ENCODE measurements at regions not wholly inside any gene's neighbourhood (a gene's known extent, or its start where the extent isn't known, plus 50 kb on each side); places are given as distances from the start of the nearest gene placed in this dataset.

DNA sequence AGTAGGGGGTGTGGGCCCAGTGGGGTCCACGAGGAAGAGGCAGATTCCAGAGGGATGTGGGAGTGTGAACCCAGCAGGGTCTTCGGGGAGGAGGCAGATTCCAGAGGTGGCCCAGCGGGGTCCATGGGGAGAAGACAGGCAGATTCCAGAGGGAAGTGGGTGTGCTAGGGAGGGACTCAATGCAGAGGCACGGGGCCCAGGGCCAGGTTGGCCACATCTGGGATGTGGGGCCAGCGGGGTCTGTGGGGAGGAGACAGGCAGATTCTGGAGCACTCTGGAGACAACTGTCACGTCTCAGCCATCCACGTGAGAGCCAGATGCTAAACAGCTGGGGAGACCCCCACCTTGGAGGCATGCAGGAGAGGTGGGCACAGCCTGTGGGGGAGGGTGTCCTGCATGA, 582.6 kb downstream of the TBC1D22A start:
- no peak for DNase-seq (ENCODE audit: low spot score)

- no peak for DNase-seq (ENCODE audit: low spot score)
Observed at GRCh38 chr22:47344414-47344813, 582.0 kb downstream of the TBC1D22A start.

DNA sequence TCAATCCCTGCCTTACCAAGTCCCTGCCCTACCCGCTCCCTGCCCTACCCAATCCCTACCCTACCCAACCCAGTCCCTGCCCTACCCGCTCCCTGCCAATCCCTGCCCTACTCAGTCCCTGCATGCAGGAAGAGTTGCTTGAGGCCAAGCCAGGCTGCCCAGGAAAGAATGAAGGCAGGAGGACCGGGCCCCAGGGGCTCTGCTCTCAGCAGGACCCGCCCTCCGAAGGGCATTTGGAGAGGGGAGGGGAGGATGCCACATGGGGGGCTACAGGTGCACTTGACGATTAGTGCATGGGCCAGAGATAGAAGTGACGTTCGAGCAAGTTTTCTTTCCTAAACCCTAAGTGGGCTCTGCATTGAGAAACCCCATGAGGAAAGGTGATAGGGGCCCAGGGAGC, 581.2 kb downstream of the TBC1D22A start:
- no peak for DNase-seq (ENCODE audit: low spot score)

- DNase-seq (ENCODE audit: low spot score) = no peak
Observed at GRCh38 chr22:47342446-47342845, 580.0 kb downstream of the TBC1D22A start.

- no peak for DNase-seq (ENCODE audit: low spot score)
Observed at GRCh38 chr22:47341464-47341863, 579.0 kb downstream of the TBC1D22A start.

DNA sequence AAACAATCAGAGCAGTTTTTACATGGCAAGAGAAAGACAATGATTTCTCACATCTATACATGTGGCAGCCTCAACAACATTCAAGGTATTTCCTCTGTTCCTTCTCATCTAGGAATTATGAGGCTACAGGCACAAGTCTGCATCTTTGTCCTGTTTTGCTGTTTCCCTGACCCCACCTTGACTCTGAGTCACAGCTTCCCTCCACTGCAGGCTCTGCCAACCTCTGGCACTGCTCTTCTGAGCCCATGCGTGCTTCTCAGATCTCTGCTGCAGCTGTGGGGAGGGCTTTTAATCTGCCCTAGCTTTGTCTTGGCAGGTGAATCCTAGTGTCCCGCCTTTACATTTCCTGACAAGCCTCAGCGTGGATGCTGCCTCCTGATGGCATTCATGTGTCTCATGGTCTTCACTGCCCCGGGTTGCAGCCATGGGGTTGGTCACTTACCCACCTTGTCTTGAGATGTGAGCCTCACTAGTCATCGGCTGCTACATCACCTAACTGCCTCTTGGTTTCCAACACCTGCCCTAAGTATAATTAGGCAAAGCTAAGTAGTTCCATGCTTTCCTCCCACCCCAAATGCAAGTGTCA, 578.5 kb downstream of the TBC1D22A start:
- DNase-seq (ENCODE audit: low spot score) = no peak

- DNase-seq (ENCODE audit: low spot score) = no peak
Observed at GRCh38 chr22:47337161-47337621, 574.7 kb downstream of the TBC1D22A start.

DNA sequence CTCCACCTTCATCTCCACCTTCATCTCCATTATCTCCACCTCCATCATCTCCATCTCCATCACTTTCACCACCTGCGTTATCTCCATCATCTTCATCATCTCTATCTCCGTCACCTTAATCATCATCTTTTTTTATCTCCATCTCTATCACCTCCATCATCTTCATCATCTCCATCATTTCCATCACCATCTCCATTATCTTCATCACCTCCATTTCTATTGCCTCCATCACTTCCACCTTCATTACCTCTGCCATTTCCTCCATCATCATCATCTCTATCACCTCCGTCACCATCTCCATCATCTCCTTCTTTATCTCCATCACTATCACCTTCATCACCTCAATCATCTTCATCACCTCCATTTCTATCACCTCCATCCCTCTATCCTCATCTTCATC, 573.5 kb downstream of the TBC1D22A start:
- no peak for DNase-seq (ENCODE audit: low spot score)

GRCh38 chr22:47335460-47335859, 573.0 kb downstream of the TBC1D22A start:
- DNase-seq (ENCODE audit: low spot score) = no peak

GRCh38 chr22:47334601-47335000, 572.2 kb downstream of the TBC1D22A start:
- no peak for DNase-seq (ENCODE audit: low spot score)

- no peak for DNase-seq (ENCODE audit: low spot score)
Observed at GRCh38 chr22:47333625-47334024, 571.2 kb downstream of the TBC1D22A start.

DNA sequence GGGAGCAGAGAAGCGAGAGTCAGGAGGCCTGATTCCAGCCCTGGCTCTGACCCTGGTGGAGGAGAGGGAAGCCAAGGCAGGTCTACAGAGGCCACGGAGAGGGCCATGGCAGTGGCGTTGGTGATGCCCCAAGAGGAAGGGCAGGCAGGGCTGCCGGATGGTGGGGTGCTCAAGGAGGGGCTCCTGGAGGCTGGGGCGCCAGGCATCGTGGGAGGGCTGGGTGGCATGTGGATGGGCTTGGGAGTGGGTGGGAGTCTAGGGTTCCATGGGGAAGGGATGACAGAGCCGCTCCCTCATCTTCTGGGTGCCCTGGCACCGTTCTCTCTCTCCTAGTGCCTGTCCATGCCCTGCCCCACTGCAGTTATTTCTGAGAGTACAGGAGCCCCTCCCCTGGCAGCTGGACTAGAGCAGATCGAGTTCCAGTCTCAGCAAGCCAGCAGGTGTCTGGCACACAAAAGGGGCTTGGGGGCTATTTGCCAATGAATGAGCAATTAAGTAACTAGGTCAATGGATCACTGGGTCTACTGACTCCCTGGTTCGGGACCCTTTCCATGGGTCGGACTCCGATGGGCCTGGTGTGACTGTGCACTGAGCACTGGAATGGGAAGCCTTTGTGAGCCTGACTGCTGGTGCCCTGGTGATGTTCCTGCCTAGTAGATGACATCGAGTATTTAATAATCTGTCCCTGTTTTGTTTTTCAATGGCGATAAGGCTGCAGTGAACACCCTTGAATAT, 570.0 kb downstream of the TBC1D22A start:
- DNase-seq (ENCODE audit: low spot score) = no peak

DNA sequence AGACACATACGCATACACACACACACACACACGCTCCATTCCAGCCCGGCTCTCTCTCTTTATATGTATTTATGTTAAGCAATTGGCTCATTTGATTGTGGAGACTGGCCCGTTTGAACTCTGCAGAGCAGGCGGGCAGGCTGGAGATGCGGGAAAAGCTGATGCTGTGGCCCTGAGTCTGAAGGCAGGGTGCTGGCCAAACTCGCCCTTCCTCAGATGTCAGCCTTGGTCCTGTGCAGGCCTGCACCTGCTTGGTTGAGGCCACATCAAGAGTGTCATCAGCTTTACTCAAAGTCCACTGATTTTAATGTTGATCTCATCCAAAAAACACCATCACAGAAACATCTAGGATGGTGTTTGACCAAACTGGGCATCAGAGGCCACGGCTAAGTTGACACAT, 569.3 kb downstream of the TBC1D22A start:
- DNase-seq (ENCODE audit: low spot score) = no peak

DNA sequence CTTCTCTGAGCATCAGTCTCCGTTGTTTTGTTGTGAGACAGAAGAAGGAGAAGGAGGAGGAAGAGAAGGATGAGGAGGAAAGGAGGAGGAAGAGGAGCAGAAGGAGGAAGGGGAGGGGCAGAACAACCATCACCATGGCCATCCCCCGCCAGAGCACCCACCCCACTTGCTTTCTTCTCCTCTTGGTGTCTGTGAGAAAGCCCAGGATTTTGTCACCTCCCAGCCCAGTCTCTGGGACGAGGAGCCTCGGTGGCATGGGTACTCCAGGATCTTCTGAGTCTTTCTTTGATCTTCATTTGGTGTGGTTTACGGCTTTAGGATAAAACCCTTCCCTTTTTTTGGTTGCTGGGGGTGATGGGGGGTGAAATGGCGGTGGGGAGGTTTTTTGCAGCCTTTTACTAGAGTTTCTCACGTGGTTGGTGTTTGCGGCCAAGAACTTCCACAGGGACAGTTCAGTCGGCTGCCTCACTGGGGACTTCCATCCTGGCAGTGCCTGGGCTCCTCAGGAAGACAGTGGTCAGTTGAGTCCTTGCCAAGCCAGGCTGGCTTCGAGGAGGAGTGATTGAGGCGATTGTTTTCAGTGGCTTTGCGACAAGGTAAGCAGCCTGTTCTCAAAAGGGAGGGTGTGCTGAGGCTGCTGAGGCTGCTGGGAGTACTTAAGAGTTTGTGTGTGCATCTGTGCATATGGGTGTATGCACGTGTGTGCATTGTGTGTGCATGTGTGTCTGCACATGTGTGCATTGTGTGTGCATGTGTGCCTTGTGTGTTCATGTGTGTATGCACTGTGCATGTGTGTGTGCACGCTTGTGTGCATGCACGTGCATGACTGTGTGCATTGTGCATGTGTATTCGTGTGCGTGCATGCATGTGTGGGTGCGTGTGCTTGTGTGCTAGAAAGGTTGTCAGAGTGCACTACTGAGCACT, 567.5 kb downstream of the TBC1D22A start:
- no peak for DNase-seq (ENCODE audit: low spot score)

DNA sequence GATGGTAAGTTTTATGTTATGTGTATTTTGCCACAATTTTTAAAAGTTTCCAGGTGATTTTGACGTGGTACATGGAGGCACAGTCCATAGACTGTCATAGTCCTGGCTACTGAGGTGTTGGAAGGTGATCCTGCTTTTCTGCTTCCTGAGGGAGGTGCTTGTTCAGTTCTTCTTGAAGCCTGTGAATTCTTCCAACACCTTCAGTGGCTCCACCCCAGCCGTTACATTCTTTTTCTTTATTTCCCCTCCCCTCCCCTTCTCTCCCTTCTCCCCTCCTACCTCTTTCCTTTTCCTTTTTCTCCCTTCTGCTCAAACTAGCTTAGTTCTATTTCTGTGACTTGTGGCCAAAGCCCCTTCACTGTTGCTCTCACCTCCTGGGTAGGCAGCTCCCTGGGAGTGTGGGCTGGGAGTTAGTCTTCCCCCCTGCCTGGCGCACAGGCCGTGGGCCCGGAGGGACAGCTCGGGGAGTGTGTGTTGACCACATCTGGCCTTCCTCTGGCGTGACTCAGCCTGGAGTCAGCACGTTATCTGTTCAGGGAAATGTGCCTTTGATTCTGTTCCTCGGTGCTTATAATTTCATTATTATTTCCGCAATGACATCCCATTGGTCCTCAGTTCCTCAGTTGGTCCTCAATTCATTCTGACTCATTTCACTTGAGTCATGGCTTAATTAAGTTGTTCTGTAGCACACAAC, 566.2 kb downstream of the TBC1D22A start:
- DNase-seq (ENCODE audit: low spot score) = no peak

- DNase-seq (ENCODE audit: low spot score) = no peak
Observed at GRCh38 chr22:47327241-47327640, 564.8 kb downstream of the TBC1D22A start.

GRCh38 chr22:47325249-47325648, 562.8 kb downstream of the TBC1D22A start:
- no peak for DNase-seq (ENCODE audit: low spot score)

DNA sequence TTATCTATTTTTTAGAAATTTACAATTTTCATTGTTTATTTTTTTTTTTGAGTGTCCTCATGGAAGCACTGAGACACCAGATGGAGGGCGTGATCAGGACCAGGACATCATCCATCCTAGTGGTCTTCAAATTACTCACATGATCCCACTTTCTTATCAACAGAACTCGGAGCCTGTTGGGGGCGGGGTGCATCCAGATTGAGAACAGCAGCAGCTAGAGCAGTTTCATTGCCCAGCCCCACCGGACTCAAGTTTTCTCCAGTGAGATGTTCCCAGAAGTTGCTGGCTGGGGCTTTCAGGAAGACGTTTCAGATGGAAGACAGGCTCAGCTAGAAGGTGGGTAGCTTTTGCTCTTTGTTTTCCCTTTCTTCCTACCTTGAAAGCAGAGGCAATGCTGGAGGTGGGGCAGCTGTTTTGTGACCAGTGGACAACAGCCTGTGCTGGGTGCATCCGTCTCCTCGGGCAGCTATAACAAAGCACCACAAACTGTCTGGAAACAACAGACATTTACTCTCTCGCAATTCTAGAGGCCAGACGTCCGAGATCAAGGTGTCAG, 562.1 kb downstream of the TBC1D22A start:
- DNase-seq (ENCODE audit: low spot score) = no peak

GRCh38 chr22:47323518-47323917, 561.1 kb downstream of the TBC1D22A start:
- DNase-seq (ENCODE audit: low spot score) = no peak

- no peak for DNase-seq (ENCODE audit: low spot score)
Observed at GRCh38 chr22:47322854-47323253, 560.4 kb downstream of the TBC1D22A start.

GRCh38 chr22:47320560-47320959, 558.1 kb downstream of the TBC1D22A start:
- no peak for DNase-seq (ENCODE audit: low spot score)
